ENCODE measurements at regions not wholly inside any gene's neighbourhood (a gene's known extent, or its start where the extent isn't known, plus 50 kb on each side); places are given as distances from the start of the nearest gene placed in this dataset.

DNA sequence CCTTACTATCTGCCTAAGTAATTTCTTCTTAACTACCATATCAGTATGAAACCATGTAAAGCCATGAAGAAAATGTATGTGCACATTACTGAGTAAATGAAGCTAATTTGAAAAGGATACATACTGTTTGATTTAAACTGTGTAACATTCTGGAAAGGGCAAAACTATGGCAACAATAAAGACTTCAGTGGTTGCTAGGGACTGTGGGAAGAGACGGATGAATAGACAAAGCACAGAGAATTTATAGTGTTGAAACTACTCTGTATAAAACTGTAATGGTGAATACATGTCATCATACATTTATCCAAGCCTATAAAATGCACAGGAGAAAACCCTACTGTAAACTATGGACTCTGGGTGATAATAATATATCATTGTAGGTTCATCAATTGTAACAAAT is 1103.7 kb upstream of the EPHA6 start:
- in situ Hi-C loops (cut with MboI; ENCODE audit: low pct_ligation_motif_present in 1 of 4, low pct_unique_long_range_greater_than_20kb in 1 of 4, low sequenced_read_pairs in 3 of 4) (no loop called here), intact Hi-C loops (cut with DNase I; ENCODE audit: low total_unique reads) (no loop called here)
- Histone ChIP-seq H3K36me3 (no peaks in the 10 kb centered on the region), H3K4me3 (no peak overlapping the region), H3K4me1 (no peaks in the 10 kb centered on the region), H3K9me3 (no peaks in the 10 kb centered on the region), H3K27me3 (no peaks in the 10 kb centered on the region), H3K27ac (no peak overlapping the region)
- 47 to 80% methylated on average over 1 of the region's 1 CpG for WGBS, 2 donors (ENCODE audit: low coverage in 1 of 2)
- TF ChIP-seq, protein P1, sequence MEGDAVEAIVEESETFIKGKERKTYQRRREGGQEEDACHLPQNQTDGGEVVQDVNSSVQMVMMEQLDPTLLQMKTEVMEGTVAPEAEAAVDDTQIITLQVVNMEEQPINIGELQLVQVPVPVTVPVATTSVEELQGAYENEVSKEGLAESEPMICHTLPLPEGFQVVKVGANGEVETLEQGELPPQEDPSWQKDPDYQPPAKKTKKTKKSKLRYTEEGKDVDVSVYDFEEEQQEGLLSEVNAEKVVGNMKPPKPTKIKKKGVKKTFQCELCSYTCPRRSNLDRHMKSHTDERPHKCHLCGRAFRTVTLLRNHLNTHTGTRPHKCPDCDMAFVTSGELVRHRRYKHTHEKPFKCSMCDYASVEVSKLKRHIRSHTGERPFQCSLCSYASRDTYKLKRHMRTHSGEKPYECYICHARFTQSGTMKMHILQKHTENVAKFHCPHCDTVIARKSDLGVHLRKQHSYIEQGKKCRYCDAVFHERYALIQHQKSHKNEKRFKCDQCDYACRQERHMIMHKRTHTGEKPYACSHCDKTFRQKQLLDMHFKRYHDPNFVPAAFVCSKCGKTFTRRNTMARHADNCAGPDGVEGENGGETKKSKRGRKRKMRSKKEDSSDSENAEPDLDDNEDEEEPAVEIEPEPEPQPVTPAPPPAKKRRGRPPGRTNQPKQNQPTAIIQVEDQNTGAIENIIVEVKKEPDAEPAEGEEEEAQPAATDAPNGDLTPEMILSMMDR (IDR thresholded peaks at IDR 0.05): no peak
- TF ChIP-seq POLR2A (IDR thresholded peaks at IDR 0.05) (no peak), POLR2AphosphoS5 (IDR thresholded peaks at IDR 0.05) (no peak), EP300 (IDR thresholded peaks at IDR 0.05; ENCODE audit: low read depth) (no peak)
- DNase-seq: no peak

DNA sequence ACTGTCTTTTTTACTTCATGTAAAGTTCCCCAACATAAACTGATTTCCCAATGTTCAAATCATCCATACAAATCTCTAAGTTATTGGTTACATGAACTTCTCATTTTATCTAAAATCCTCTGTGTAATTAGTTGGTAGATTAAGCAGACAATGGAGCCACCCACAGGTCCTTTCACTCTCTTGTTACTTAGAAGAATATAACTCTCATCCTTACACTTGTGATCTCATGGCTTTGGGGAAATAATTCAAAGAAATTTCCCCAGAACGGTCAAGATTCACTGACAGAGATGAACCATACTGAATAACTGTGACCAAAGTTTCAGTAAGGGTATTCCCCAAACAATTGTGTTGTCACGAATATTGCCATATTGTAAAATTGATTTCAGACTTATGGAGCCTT is 1102.6 kb upstream of the EPHA6 start:
- Histone ChIP-seq H3K27me3 (no peaks in the 10 kb centered on the region), H3K4me3 (no peak overlapping the region), H3K27ac (no peak overlapping the region), H3K4me1 (no peaks in the 10 kb centered on the region), H3K36me3 (no peaks in the 10 kb centered on the region), H3K9me3 (no peaks in the 10 kb centered on the region)
- in situ Hi-C loops (cut with MboI; ENCODE audit: low pct_ligation_motif_present in 1 of 4, low pct_unique_long_range_greater_than_20kb in 1 of 4, low sequenced_read_pairs in 3 of 4): no loop called here
- TF ChIP-seq POLR2A (IDR thresholded peaks at IDR 0.05) (no peak), EP300 (IDR thresholded peaks at IDR 0.05; ENCODE audit: low read depth) (no peak), POLR2AphosphoS5 (IDR thresholded peaks at IDR 0.05) (no peak)
- TF ChIP-seq, protein P1 (IDR thresholded peaks at IDR 0.05): no peak
- 57 to 69% methylated on average over 2 of the region's 2 CpGs for WGBS, 2 donors (ENCODE audit: low coverage in 1 of 2)
- DNase-seq: no peak
- intact Hi-C loops (cut with DNase I; ENCODE audit: low total_unique reads): no loop called here

DNA sequence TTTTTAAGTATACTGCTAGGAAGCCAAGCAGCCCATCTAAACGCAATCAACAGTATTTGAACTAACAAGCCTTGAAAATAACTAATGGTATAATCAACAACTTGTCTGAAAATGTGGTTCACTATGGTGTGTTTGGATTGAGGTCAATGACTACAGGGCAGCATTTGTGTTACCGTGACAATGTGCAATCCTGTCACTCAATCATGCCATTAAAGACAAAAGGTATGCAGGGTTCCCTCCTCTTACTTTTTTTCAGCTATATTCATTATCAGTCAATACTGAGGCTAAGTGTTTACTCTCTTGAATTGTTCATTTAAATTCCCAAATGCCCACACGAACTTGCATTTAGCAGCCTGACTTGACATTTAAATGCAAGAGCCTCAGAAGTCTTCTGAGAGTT is 1099.3 kb upstream of the EPHA6 start:
- H3K36me3 ChIP-seq: no peaks in the 10 kb centered on the region
- 73 to 76% methylated on average over 3 of the region's 3 CpGs for WGBS, 2 donors (ENCODE audit: low coverage in 1 of 2)
- intact Hi-C loops (cut with DNase I; ENCODE audit: low total_unique reads): no loop called here
- in situ Hi-C loops (cut with MboI; ENCODE audit: low pct_ligation_motif_present in 1 of 4, low pct_unique_long_range_greater_than_20kb in 1 of 4, low sequenced_read_pairs in 3 of 4): no loop called here
- H3K27me3 ChIP-seq: no peaks in the 10 kb centered on the region
- TF ChIP-seq, protein P1 (IDR thresholded peaks at IDR 0.05): no peak
- TF ChIP-seq EP300 (IDR thresholded peaks at IDR 0.05; ENCODE audit: low read depth) (no peak), POLR2AphosphoS5 (IDR thresholded peaks at IDR 0.05) (no peak), POLR2A (IDR thresholded peaks at IDR 0.05) (no peak)
- H3K9me3 ChIP-seq: no peaks in the 10 kb centered on the region
- no peak overlapping the region for H3K27ac ChIP-seq
- H3K4me3 ChIP-seq: no peak overlapping the region
- no peak for DNase-seq
- no peaks in the 10 kb centered on the region for H3K4me1 ChIP-seq

DNA sequence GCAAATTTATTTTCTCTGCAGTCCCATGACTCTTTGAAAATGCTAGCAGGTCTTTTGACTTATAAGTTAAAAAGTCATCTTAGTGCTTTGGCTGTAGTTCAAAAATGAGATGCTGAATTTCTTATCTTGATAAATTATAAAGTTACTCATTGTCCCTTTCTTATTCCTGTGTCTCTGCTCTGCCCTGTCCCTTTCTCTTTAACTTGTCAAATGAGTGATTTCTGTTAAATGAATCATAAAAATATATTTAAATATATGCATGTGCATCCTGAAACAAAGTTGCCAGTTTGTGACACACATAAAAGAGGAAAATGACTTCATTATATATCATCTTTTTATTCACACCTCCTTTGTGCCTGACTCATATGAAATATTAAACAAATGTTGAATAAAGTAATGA is 1097.3 kb upstream of the EPHA6 start:
- H3K9me3 ChIP-seq: no peaks in the 10 kb centered on the region
- H3K4me1 ChIP-seq: no peaks in the 10 kb centered on the region
- DNase-seq: no peak
- in situ Hi-C loops (cut with MboI; ENCODE audit: low pct_ligation_motif_present in 1 of 4, low pct_unique_long_range_greater_than_20kb in 1 of 4, low sequenced_read_pairs in 3 of 4): no loop called here
- no peaks in the 10 kb centered on the region for H3K36me3 ChIP-seq
- intact Hi-C loops (cut with DNase I; ENCODE audit: low total_unique reads): no loop called here
- H3K27ac ChIP-seq: no peak overlapping the region
- H3K27me3 ChIP-seq: no peaks in the 10 kb centered on the region
- TF ChIP-seq, protein P1 (IDR thresholded peaks at IDR 0.05): no peak
- TF ChIP-seq POLR2AphosphoS5 (IDR thresholded peaks at IDR 0.05) (no peak), POLR2A (IDR thresholded peaks at IDR 0.05) (no peak), EP300 (IDR thresholded peaks at IDR 0.05; ENCODE audit: low read depth) (no peak)
- H3K4me3 ChIP-seq: no peak overlapping the region

Data from transverse colon (tissue), 4 donors.